ENCODE measurements at regions not wholly inside any gene's neighbourhood (a gene's known extent, or its start where the extent isn't known, plus 50 kb on each side); places are given as distances from the start of the nearest gene placed in this dataset.

- TF ChIP-seq MAX (IDR thresholded peaks at IDR 0.05) (no peak), REST (IDR thresholded peaks at IDR 0.05; ENCODE audit: low read depth) (no peak), ZBTB7A (IDR thresholded peaks at IDR 0.05; ENCODE audit: low read depth) (no peak), CEBPB (IDR thresholded peaks at IDR 0.05) (no peak), EP300 (IDR thresholded peaks at IDR 0.05; ENCODE audit: borderline replicate concordance) (no peak), FOXM1 (IDR thresholded peaks at IDR 0.05; ENCODE audit: borderline replicate concordance, low read depth) (no peak), EGR1 (IDR thresholded peaks at IDR 0.05) (no peak), TEAD4 (IDR thresholded peaks at IDR 0.05) (no peak), RAD21 (IDR thresholded peaks at IDR 0.05; ENCODE audit: low read depth) (no peak), CREB1 (IDR thresholded peaks at IDR 0.05; ENCODE audit: low read depth) (no peak), TCF12 (IDR thresholded peaks at IDR 0.05; ENCODE audit: low read depth) (no peak)
Measured at GRCh38 chr4:22287631-22288030, 228.2 kb downstream of the ADGRA3 start.

Measured in Ishikawa (cell line).